A673 (cell line): ENCODE measurements at regions not wholly inside any gene's neighbourhood (a gene's known extent, or its start where the extent isn't known, plus 50 kb on each side); places are given as distances from the start of the nearest gene placed in this dataset.

Source experiments
- EZH2 ChIP-seq: fragments of 200-600 bp; sonication (generic); IDR thresholded peaks from 2 replicates; pipeline ENCODE4 v1.6.1; 2017; ENCODE audit warnings: borderline replicate concordance, low read depth, mild to moderate bottlenecking, mixed read lengths, antibody characterized with exemption, low read length; ENCODE audit not compliant: poor library complexity, severe bottlenecking
- TF ChIP-seq, protein P1 (sequence below): fragments of 300-800, 200-600 bp; sonication (generic); conservative IDR thresholded peaks from 2 replicates; pipeline ENCODE4 v1.5.1; 2017; ENCODE audit warnings: low read depth, mild to moderate bottlenecking, antibody characterized with exemption, low read length, moderate library complexity, mixed read lengths

DNA sequence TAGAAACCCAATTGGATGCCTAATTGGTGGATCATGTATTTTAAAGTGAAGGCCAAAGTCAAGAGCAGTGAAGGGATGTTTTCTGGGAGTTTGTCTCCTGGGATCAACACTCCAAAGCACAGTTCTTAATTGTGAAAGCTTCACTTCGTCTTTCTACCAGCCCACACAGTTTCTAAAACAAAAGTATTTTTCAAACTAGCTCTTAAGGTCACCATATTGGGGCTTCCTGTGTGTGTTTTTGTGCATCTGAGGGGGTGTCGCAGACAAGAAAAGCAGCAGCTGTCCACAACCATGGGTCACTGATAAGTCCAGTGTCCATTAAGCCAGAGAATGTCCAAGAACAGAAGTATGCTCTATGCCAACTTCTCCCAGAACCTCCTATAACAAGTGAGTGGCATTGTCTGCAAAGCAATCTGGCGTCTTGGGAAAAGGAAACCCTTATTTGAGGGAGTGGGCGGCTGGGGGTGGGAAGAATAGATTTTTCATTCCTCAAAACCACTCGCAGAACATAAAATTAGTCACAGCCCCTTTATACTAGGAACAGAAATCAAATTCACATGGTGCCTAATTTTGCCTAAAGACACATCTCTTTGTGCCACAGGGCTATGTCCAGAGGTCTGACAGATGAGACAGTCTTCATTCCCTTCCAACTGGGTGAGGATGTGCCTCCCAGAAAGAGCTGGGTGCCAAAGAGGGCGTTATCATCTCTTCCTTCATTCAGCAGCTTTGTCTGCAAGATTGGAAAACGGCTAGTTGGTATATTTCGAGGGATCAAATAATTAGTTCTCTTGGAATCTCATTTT is 610.4 kb downstream of the BCOR start:
- TF ChIP-seq, protein P1, sequence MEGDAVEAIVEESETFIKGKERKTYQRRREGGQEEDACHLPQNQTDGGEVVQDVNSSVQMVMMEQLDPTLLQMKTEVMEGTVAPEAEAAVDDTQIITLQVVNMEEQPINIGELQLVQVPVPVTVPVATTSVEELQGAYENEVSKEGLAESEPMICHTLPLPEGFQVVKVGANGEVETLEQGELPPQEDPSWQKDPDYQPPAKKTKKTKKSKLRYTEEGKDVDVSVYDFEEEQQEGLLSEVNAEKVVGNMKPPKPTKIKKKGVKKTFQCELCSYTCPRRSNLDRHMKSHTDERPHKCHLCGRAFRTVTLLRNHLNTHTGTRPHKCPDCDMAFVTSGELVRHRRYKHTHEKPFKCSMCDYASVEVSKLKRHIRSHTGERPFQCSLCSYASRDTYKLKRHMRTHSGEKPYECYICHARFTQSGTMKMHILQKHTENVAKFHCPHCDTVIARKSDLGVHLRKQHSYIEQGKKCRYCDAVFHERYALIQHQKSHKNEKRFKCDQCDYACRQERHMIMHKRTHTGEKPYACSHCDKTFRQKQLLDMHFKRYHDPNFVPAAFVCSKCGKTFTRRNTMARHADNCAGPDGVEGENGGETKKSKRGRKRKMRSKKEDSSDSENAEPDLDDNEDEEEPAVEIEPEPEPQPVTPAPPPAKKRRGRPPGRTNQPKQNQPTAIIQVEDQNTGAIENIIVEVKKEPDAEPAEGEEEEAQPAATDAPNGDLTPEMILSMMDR: no peak
- TF ChIP-seq EZH2: no peak
